ENCODE measurements at regions not wholly inside any gene's neighbourhood (a gene's known extent, or its start where the extent isn't known, plus 50 kb on each side); places are given as distances from the start of the nearest gene placed in this dataset.

- no peak for DNase-seq
Observed at GRCh38 chr21:38156200-38156599, 100.6 kb upstream of the KCNJ15 start.

- DNase-seq, result no peak
Observed at GRCh38 chr21:38159355-38159754, 97.4 kb upstream of the KCNJ15 start.

GRCh38 chr21:38165466-38166172 lies 91.2 kb upstream of the KCNJ15 start:
- no peak for DNase-seq

- no peak for DNase-seq
Observed at GRCh38 chr21:38166173-38166535, 90.6 kb upstream of the KCNJ15 start.

- no peak for DNase-seq
Observed at GRCh38 chr21:38167345-38167744, 89.4 kb upstream of the KCNJ15 start.

- no peak for DNase-seq
Observed at GRCh38 chr21:38170283-38170682, 86.5 kb upstream of the KCNJ15 start.

GRCh38 chr21:38170704-38171682 lies 85.8 kb upstream of the KCNJ15 start:
- no peak for DNase-seq

- DNase-seq, result no peak
Observed at GRCh38 chr21:38171723-38172344, 85.0 kb upstream of the KCNJ15 start.

GRCh38 chr21:38173276-38174035 lies 83.3 kb upstream of the KCNJ15 start:
- no peak for DNase-seq

- no peak for DNase-seq
Observed at GRCh38 chr21:38175306-38175705, 81.5 kb upstream of the KCNJ15 start.

- DNase-seq, result no peak
Observed at GRCh38 chr21:38177919-38178652, 78.7 kb upstream of the KCNJ15 start.

- DNase-seq, result no peak
Observed at GRCh38 chr21:38178653-38179470, 77.9 kb upstream of the KCNJ15 start.

GRCh38 chr21:38179511-38179910 lies 77.3 kb upstream of the KCNJ15 start:
- DNase-seq, result no peak

GRCh38 chr21:38181096-38181495 lies 75.7 kb upstream of the KCNJ15 start:
- DNase-seq, result no peak

GRCh38 chr21:38182370-38182985 lies 74.3 kb upstream of the KCNJ15 start:
- DNase-seq, result no peak

GRCh38 chr21:38183961-38184360 lies 72.8 kb upstream of the KCNJ15 start:
- no peak for DNase-seq

- no peak for DNase-seq
Observed at GRCh38 chr21:38186661-38187270, 70.0 kb upstream of the KCNJ15 start.

- no peak for DNase-seq
Observed at GRCh38 chr21:38188037-38188436, 68.8 kb upstream of the KCNJ15 start.

GRCh38 chr21:38196036-38196435 lies 60.8 kb upstream of the KCNJ15 start:
- no peak for DNase-seq

- no peak for DNase-seq
Observed at GRCh38 chr21:38202811-38203210, 54.0 kb upstream of the KCNJ15 start.
